ENCODE measurements at regions not wholly inside any gene's neighbourhood (a gene's known extent, or its start where the extent isn't known, plus 50 kb on each side); places are given as distances from the start of the nearest gene placed in this dataset.
"Not testable (repeated sequence)": the region's sequence is repeated elsewhere in the genome, so short reads cannot be mapped to it uniquely, and the experiment has no call there.

GRCh38 chr3:182342252-182342651, 451.1 kb upstream of the ATP11B start:
- H3K36me3 Mint-ChIP-seq (ENCODE audit: insufficient read depth) = peaks cover 1% of the 10 kb centered on the region
- no peak for TF ChIP-seq CTCF (IDR thresholded peaks at IDR 0.05; ENCODE audit: unreplicated experiment)
- H3K27ac Mint-ChIP-seq = no peak overlapping the region
- peaks cover 13% of the 10 kb centered on the region for H3K9me3 Mint-ChIP-seq (ENCODE audit: low read depth)
- H3K27me3 Mint-ChIP-seq = peaks cover 3% of the 10 kb centered on the region
- H3K4me1 Mint-ChIP-seq (ENCODE audit: low read depth) = peaks cover 11% of the 10 kb centered on the region
- DNase-seq (ENCODE audit: low spot score, unreplicated experiment) = no peak
- no peak overlapping the region for H3K4me3 Mint-ChIP-seq (ENCODE audit: low read depth)

- H3K4me1 Mint-ChIP-seq (ENCODE audit: low read depth) = peaks cover 11% of the 10 kb centered on the region
- DNase-seq (ENCODE audit: low spot score, unreplicated experiment); H3K36me3 Mint-ChIP-seq (ENCODE audit: insufficient read depth); H3K27me3 Mint-ChIP-seq; H3K4me3 Mint-ChIP-seq (ENCODE audit: low read depth); H3K27ac Mint-ChIP-seq: not testable (repeated sequence)
- H3K9me3 Mint-ChIP-seq (ENCODE audit: low read depth) = peaks cover 13% of the 10 kb centered on the region
These were observed 449.3 kb upstream of the ATP11B start for GRCh38 chr3:182344026-182344425.

DNA sequence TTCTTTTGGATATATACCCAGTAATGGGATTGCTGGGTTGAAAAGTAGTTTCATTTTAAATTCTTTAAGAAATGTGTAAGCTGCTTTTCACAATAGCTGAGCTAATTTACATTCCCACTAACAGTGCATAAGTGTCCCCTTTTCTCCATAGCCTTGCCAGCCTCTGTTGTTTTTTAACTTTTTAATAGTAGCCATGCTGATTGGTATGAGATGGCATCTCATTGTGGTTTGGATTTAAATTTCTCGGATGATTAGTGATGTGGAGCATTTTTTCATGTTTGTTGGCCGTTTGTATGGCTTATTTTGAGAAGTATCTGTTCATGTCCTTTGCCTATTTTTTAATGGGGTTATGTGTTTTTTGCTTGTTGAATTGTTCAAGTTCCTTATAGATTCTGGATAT, 444.3 kb upstream of the ATP11B start:
- H3K27ac Mint-ChIP-seq = no peak overlapping the region
- no peak for TF ChIP-seq CTCF (IDR thresholded peaks at IDR 0.05; ENCODE audit: unreplicated experiment)

GRCh38 chr3:182349951-182350517, 443.3 kb upstream of the ATP11B start:
- Mint-ChIP-seq H3K36me3 (ENCODE audit: insufficient read depth) (peaks cover 1% of the 10 kb centered on the region), H3K4me3 (ENCODE audit: low read depth) (no peak overlapping the region), H3K27ac (no peak overlapping the region), H3K4me1 (ENCODE audit: low read depth) (peaks cover 1% of the 10 kb centered on the region), H3K9me3 (ENCODE audit: low read depth) (no peaks in the 10 kb centered on the region), H3K27me3 (no peaks in the 10 kb centered on the region)
- no peak for TF ChIP-seq CTCF (IDR thresholded peaks at IDR 0.05; ENCODE audit: unreplicated experiment)
- DNase-seq (ENCODE audit: low spot score, unreplicated experiment) = no peak

More for the DNA sequence above, 444.3 kb upstream of the ATP11B start:
- peaks cover 1% of the 10 kb centered on the region for H3K4me1 Mint-ChIP-seq (ENCODE audit: low read depth)
- H3K27me3 Mint-ChIP-seq = no peaks in the 10 kb centered on the region
- DNase-seq (ENCODE audit: low spot score, unreplicated experiment) = no peak
- peaks cover 3% of the 10 kb centered on the region for H3K9me3 Mint-ChIP-seq (ENCODE audit: low read depth)
- no peak overlapping the region for H3K4me3 Mint-ChIP-seq (ENCODE audit: low read depth)
- peaks cover 1% of the 10 kb centered on the region for H3K36me3 Mint-ChIP-seq (ENCODE audit: insufficient read depth)

DNA sequence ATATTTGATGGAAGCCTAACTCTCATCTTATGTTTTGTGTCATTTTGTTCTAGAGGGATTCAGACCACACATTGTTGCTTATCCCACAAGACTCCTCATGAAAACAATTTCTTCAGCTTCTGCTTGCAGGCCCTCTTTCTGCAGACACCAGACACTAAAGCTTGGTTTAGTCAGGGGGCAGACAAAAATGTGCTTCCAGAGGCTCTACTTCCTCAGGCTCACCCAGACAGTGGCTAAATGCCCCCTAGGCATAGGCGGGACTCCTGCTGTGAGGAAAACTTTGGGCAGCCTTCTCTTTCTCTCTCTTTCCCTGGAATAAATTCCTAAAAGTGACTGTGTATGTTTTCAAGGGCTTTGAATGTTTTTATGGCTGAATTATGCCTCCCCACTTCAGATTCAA, 435.4 kb upstream of the ATP11B start:
- TF ChIP-seq CTCF (IDR thresholded peaks at IDR 0.05; ENCODE audit: unreplicated experiment) = no peak
- H3K4me3 Mint-ChIP-seq (ENCODE audit: low read depth) = no peak overlapping the region
- no peaks in the 10 kb centered on the region for H3K4me1 Mint-ChIP-seq (ENCODE audit: low read depth)
- H3K27ac Mint-ChIP-seq = no peak overlapping the region
- H3K27me3 Mint-ChIP-seq = peaks cover 9% of the 10 kb centered on the region
- no peak for DNase-seq (ENCODE audit: low spot score, unreplicated experiment)
- no peaks in the 10 kb centered on the region for H3K36me3 Mint-ChIP-seq (ENCODE audit: insufficient read depth)
- H3K9me3 Mint-ChIP-seq (ENCODE audit: low read depth) = peaks cover 2% of the 10 kb centered on the region

DNA sequence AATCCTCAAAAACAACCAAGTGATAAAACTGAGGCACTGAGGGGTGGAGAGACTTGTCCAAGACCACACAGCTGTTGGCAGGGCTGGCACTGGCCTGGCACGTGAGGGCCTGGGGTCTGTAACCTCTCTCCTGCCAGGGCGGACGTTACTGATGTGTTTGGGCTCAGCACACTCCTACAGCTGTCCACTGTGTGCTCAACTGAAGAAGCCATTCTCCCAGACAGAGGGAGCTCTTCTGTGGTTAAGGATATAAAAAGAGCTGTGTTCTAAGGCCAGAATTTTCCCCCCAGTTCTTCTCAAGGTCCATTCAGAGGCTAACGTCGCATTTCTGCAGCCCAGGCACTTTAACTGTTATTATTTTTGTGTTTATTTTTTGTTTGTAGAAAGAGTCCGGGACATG, 429.0 kb upstream of the ATP11B start:
- peaks cover 5% of the 10 kb centered on the region for H3K27me3 Mint-ChIP-seq
- no peak overlapping the region for H3K4me3 Mint-ChIP-seq (ENCODE audit: low read depth)
- DNase-seq (ENCODE audit: low spot score, unreplicated experiment) = no peak
- no peak overlapping the region for H3K27ac Mint-ChIP-seq
- H3K36me3 Mint-ChIP-seq (ENCODE audit: insufficient read depth) = no peaks in the 10 kb centered on the region
- H3K4me1 Mint-ChIP-seq (ENCODE audit: low read depth) = no peaks in the 10 kb centered on the region
- peaks cover 4% of the 10 kb centered on the region for H3K9me3 Mint-ChIP-seq (ENCODE audit: low read depth)
- no peak for TF ChIP-seq CTCF (IDR thresholded peaks at IDR 0.05; ENCODE audit: unreplicated experiment)

Data from progenitor cell of endocrine pancreas (in vitro differentiated cells).